GM12875 (cell line): ENCODE measurements at regions not wholly inside any gene's neighbourhood (a gene's known extent, or its start where the extent isn't known, plus 50 kb on each side); places are given as distances from the start of the nearest gene placed in this dataset.

Experiments used
- H3K4me3 ChIP-seq: one replicate; pipeline ENCODE4 v1.5.1; 2011; ENCODE audit warnings: low read depth, low read length, control low read depth
- TF ChIP-seq, protein P1 (sequence below): IDR thresholded peaks from 2 replicates; pipeline ENCODE4 v1.5.1; 2011; ENCODE audit warnings: low read depth, mild to moderate bottlenecking, control low read depth, inconsistent platforms, low read length, moderate library complexity, borderline replicate concordance; ENCODE audit not compliant: insufficient read depth

DNA sequence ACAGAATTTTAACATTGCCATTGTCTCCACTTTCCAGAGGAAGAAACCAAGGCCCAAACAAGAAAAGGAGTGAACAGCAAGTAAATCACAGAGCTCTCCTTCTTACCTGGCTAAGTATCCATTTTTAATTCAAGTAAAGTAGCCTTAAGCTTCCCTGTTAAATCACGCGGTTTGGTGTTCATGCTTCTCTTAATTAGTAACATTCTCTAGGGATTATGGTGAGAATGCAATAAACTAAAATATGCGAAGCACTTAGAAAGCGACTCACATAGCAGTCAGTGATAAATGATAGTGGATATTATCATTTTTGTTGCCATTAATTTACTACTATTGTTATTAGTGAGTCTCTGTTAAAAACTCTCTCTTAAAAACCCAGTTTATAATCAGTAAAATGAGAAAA is 630.5 kb upstream of the TMPRSS15 start:
- TF ChIP-seq, protein P1, sequence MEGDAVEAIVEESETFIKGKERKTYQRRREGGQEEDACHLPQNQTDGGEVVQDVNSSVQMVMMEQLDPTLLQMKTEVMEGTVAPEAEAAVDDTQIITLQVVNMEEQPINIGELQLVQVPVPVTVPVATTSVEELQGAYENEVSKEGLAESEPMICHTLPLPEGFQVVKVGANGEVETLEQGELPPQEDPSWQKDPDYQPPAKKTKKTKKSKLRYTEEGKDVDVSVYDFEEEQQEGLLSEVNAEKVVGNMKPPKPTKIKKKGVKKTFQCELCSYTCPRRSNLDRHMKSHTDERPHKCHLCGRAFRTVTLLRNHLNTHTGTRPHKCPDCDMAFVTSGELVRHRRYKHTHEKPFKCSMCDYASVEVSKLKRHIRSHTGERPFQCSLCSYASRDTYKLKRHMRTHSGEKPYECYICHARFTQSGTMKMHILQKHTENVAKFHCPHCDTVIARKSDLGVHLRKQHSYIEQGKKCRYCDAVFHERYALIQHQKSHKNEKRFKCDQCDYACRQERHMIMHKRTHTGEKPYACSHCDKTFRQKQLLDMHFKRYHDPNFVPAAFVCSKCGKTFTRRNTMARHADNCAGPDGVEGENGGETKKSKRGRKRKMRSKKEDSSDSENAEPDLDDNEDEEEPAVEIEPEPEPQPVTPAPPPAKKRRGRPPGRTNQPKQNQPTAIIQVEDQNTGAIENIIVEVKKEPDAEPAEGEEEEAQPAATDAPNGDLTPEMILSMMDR, result no peak
- H3K4me3 ChIP-seq, result no peak overlapping the region

DNA sequence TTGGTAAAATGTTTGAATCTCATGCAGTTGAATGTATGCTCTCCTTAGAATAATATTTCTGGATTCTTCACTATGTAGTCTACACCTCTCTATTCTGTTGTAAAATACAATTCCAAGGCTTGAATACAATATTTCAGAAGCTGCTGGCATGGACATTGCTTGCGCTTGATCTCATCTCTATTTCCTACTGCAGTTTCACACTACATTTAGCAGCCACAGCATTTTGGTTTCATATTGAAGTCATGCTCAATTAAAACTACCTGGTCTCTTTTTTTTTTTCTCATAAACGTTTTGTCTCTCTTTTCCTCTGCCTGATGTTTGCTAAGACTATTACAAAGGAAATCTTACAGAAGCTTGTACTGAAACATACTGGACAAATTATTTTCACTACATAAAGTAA is 631.0 kb upstream of the TMPRSS15 start:
- no peak overlapping the region for H3K4me3 ChIP-seq
- TF ChIP-seq, protein P1, result no peak

DNA sequence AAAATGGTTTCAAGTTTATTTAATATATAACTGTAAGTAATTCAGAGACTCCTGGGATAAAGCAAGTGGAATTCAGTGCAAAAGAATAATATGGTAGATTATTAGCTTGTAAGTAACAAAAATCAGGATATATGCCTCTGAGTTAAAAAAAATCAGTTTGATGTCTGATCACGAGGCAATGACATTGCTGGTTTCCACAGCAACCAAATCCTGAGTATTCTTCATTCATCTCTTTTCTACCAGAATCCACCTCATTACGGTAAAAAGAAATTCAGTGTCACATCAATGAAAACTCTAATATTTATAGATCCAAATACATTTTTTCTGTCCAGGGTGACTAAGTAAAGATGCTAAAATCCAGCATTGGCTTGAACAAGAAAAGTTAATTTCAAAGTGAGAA is 642.3 kb upstream of the TMPRSS15 start:
- TF ChIP-seq, protein P1, result no peak
- no peak overlapping the region for H3K4me3 ChIP-seq

DNA sequence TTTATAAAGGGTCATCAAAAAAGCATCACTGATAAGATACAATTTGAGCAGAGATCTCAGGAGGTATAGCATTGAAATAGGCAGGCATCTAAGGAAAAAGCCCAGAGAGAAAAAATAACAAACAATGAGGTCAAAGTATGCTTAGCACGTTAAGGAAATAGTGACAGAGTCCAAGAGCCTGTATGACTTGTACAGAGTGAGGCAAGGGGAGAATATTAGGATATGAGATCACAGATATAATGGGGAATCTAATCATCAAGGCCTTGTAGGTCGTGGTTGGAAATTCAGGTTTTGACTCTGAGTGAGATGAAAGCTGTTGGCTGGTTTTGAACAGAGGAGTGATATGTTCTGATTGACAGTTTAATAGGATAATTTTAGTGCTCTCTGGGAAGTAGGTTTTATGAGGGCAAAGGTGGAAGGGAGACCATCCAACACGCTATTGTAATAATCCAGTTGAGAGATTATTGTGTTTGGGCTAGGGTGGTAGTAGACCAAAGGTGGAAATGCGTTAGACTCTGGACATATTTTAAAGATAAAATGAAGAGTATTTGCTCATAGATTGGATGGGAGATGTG is 644.6 kb upstream of the TMPRSS15 start:
- no peak overlapping the region for H3K4me3 ChIP-seq
- TF ChIP-seq, protein P1, result no peak

DNA sequence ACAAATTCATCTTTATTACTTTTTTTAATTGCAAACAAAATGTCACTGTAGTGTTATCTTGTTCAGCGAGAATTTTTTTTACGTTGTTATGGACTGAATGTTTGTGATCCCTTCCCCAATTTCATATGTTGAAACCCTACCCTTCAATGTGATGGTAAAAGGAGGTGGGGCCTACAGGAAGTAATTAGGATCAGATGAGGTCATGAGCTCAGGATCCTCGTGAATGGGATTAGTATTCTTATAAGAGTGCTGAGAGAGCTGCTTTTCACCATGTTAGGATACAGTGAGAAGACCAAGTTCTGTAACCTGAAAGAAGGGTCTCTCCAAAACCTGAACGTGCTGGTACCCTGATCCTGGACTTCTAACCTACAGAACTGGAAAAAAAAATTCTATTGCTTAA is 646.0 kb upstream of the TMPRSS15 start:
- TF ChIP-seq, protein P1, result no peak
- no peak overlapping the region for H3K4me3 ChIP-seq

DNA sequence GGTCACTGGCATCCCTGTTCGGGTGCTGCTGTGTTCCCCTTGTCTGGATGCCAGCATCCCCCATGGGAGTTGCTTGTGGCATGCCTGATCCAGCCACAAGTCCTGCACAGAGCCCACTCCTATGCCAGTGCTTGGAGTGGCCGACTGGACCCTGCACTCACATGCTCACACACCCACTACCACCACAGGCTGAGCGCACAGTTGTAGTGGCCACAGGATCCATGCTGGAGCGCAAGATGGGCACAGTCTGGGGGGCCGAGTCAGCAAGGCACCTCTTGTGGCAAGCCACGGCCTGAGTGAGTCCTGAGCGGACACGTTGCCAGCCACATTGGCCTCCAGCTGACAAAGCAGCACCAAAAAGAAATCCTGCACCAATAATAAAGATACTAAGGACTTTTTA is 661.6 kb upstream of the TMPRSS15 start:
- TF ChIP-seq, protein P1, result no peak
- H3K4me3 ChIP-seq, result no peak overlapping the region

DNA sequence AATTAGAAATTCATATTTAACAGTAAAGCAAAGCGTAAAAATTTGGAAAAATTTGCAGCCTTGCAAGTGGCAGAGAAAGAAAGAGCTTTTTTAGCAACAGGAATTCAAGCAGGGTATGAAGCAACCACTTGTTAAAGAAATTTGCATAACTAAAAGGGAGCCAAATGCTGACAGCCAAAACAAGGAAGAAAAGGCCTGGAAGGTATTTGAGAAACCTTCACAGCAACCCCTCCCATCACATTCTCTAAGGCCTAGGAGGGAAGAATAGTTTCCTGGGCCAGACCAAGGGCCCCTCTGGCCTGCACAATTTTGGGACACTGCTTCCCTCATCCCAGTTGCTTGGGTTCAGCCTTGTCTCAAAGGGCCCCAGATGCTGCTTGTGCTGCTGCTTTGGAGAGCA is 672.4 kb upstream of the TMPRSS15 start:
- TF ChIP-seq, protein P1, result no peak
- H3K4me3 ChIP-seq, result no peak overlapping the region
